ENCODE measurements at regions not wholly inside any gene's neighbourhood (a gene's known extent, or its start where the extent isn't known, plus 50 kb on each side); places are given as distances from the start of the nearest gene placed in this dataset.

DNA sequence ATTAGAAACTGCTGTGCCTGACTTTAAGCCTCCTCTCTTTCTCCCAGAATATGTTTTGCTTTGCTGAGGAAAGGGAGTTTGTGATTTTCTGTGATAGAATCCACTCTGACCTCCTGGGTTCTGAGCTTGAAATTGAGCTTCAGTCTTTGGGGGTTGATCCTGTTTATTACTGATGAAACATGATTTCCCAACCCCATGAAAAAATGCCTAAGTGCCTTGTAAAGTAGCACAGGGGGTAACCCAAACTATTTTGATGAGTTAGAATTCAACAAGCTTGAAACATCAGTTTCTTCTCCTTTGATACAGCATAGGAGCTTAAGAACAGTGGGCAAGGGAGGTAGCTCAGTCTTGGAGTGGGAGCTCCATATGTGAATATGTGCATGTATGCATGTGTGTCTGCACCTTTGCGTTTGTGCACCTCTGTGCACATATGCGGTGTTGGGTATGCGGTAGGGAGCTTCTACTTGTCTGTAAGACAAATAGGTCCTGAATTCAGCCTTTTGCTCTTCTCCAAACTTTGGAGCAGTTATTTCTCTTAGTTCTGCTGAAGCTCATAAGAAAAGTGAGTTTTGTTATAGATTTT, 364.6 kb downstream of the OSR1 start:
- TF ChIP-seq CTCF (IDR thresholded peaks at IDR 0.05; ENCODE audit: insufficient read depth, low read length) (no peak), POLR2AphosphoS5 (IDR thresholded peaks at IDR 0.05; ENCODE audit: low read depth) (no peak), GABPA (IDR thresholded peaks at IDR 0.05; ENCODE audit: low read depth) (no peak)
